GM10266 (cell line): ENCODE measurements at regions not wholly inside any gene's neighbourhood (a gene's known extent, or its start where the extent isn't known, plus 50 kb on each side); places are given as distances from the start of the nearest gene placed in this dataset.

Experiments
- DNase-seq: peaks from one replicate; pipeline ENCODE4 v3.0.0; 2012; ENCODE audit errors: extremely low spot score
- CTCF ChIP-seq: IDR thresholded peaks from 2 replicates; pipeline ENCODE4 v1.5.1; 2012; ENCODE audit warnings: mild to moderate bottlenecking, low read depth; ENCODE audit not compliant: control insufficient read depth, insufficient read depth; ENCODE audit errors: missing control alignments

GRCh38 chr5:74341221-74341620 is 299.3 kb downstream of the ENC1 start:
- DNase-seq, result no peak
- TF ChIP-seq CTCF, result no peak

DNA sequence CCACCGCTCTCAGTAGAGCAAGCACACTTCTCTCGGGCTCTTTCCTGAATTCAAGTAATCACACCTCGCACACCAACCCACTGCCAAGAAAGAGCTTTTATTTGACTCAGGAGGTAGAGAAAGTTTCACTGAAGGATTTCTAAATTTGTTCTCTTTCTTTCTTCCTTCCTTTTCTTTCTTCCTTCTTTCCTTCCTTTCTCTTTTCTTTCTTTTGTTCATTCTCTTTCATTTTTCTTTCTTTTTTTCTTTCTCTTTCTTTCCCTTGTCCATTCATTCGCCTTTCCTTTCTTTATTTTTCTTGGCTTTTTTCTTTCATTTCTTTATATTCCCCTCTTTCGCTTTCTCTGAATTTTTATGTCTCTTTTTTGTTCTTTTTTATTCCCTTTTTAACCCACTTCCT is 300.1 kb downstream of the ENC1 start:
- no peak for TF ChIP-seq CTCF
- no peak for DNase-seq

GRCh38 chr5:74337984-74338310 is 302.6 kb downstream of the ENC1 start:
- DNase-seq, result no peak
- TF ChIP-seq CTCF, result no peak

DNA sequence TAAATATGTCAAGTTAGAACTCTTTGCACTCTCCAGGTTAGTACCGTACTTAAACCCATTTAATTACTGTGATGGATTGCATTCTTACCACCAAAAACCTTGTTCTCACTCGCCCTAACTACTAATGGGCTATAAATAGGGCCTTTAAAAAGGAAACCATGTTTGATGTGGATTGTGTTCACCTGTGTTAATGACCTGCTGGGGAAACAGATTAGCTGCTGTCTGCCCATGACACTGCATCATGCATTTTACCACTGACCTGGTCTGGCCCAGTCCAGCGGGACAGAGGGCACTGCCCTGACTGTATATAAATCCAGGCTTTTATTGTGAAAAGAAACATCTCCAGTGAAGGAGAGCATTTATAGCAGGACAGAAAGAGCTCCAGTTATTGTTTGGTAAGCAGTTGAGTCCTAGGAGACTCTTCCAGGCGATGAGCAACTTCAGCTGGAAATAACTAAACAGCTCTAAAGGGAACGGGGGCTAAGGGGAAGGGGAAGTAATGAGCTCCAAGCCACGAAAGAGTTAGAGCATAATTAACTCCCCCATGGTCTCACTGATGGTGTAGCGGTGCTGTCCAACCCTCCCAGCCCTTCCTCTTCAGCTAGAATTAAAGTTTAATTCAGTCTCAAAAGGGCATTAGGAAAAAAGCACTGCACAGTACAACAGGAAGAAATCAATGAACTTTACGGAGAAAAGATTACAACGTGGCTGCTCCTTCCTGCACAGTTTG is 303.1 kb downstream of the ENC1 start:
- DNase-seq, result no peak
- TF ChIP-seq CTCF, result no peak

DNA sequence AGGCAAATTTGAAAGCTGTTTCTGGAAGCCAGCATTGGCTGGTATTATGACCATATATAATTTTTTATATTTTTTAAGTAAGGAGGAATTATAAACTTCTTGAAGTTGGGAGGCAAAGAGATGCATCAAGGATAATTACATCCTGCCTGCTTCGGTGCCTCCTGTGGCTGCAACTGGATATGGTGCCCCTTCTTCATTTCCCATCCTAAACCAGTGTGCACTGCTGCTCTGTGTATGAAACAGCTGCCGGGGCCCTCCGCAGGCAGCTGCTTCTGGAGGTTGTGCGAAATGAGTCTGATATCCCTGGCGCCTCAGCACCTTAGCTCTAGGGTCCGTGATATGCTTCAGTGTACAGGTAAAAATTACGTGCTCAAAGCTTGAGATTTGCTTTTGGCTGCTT is 304.2 kb downstream of the ENC1 start:
- no peak for DNase-seq
- no peak for TF ChIP-seq CTCF

DNA sequence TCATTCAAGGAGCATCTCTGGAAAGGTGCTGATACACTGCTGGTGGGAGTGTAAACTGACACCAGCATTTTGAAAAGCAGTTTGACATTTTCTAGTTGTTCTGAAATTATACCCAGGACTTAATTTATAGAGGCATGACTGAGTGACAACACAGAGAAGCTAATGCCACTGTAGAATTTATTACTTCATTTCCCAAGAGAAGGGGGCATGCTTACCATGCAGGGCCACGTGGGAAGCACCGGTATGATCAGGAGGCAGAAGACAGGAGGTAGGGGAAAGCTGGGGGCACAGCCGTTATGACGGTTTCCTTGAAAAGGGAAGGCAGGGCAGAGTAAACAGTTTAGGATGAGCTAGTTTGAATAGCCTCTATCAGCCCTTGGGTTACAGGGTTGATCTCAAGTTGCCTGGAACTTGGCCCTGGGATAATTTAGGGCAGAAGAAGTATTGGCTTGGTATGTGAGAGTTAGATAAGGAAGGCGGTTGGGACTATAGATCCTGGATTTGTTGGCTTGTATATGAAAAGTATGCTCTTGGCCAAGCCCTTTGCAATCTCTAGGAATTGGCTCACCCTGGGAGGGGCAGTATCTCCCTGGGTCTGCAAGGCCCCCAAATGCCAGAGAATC is 305.7 kb downstream of the ENC1 start:
- no peak for TF ChIP-seq CTCF
- no peak for DNase-seq

- no peak for DNase-seq
- no peak for TF ChIP-seq CTCF
These were observed 306.3 kb downstream of the ENC1 start for GRCh38 chr5:74334062-74334761.
